NOMO-1 treated with DMSO at 0.1 percent for 48 hours (cell line): ENCODE measurements at regions not wholly inside any gene's neighbourhood (a gene's known extent, or its start where the extent isn't known, plus 50 kb on each side); places are given as distances from the start of the nearest gene placed in this dataset.
"Not testable (repeated sequence)": the region's sequence is repeated elsewhere in the genome, so short reads cannot be mapped to it uniquely, and the experiment has no call there.

Experiments used
- DNase-seq: peaks from one replicate; lab custom pipeline; 2025; ENCODE audit not compliant: unreplicated experiment; lab: John Stamatoyannopoulos, UW

GRCh38 chr15:81729340-81729739, 316.5 kb downstream of the MEX3B start:
- DNase-seq: no peak

- no peak for DNase-seq
These were observed 317.1 kb downstream of the MEX3B start for GRCh38 chr15:81728726-81729125.

GRCh38 chr15:81725590-81725989, 320.2 kb downstream of the MEX3B start:
- no peak for DNase-seq

- DNase-seq: no peak
These were observed 321.3 kb downstream of the MEX3B start for GRCh38 chr15:81724536-81724935.

GRCh38 chr15:81723701-81724100, 322.1 kb downstream of the MEX3B start:
- no peak for DNase-seq

GRCh38 chr15:81723113-81723651, 322.6 kb downstream of the MEX3B start:
- DNase-seq: no peak

GRCh38 chr15:81716468-81716867, 329.4 kb downstream of the MEX3B start:
- not testable (repeated sequence) for DNase-seq

- no peak for DNase-seq
These were observed 335.5 kb downstream of the MEX3B start for GRCh38 chr15:81710328-81710727.

- DNase-seq: not testable (repeated sequence)
These were observed 332.9 kb upstream of the TMC3 start for GRCh38 chr15:81706816-81707346.

GRCh38 chr15:81705727-81706126, 331.7 kb upstream of the TMC3 start:
- not testable (repeated sequence) for DNase-seq

- DNase-seq: no peak
These were observed 312.0 kb upstream of the TMC3 start for GRCh38 chr15:81686021-81686420.

- no peak for DNase-seq
These were observed 311.2 kb upstream of the TMC3 start for GRCh38 chr15:81685237-81685636.

GRCh38 chr15:81680829-81681228, 306.8 kb upstream of the TMC3 start:
- no peak for DNase-seq

GRCh38 chr15:81666839-81667238, 292.8 kb upstream of the TMC3 start:
- DNase-seq: no peak

- no peak for DNase-seq
These were observed 287.0 kb upstream of the TMC3 start for GRCh38 chr15:81660976-81661375.

GRCh38 chr15:81653259-81653658, 279.2 kb upstream of the TMC3 start:
- DNase-seq: no peak

- DNase-seq: no peak
These were observed 271.5 kb upstream of the TMC3 start for GRCh38 chr15:81645470-81645869.

- DNase-seq: no peak
These were observed 269.8 kb upstream of the TMC3 start for GRCh38 chr15:81643771-81644170.

- DNase-seq: no peak
These were observed 268.5 kb upstream of the TMC3 start for GRCh38 chr15:81642451-81642990.

GRCh38 chr15:81636064-81636463, 262.1 kb upstream of the TMC3 start:
- DNase-seq: not testable (repeated sequence)

GRCh38 chr15:81633889-81634288, 259.9 kb upstream of the TMC3 start:
- no peak for DNase-seq

GRCh38 chr15:81625896-81626295, 251.9 kb upstream of the TMC3 start:
- no peak for DNase-seq

- DNase-seq: no peak
These were observed 245.0 kb upstream of the TMC3 start for GRCh38 chr15:81619002-81619401.
